Left ventricle myocardium superior (tissue), 1 donor: ENCODE measurements at regions not wholly inside any gene's neighbourhood (a gene's known extent, or its start where the extent isn't known, plus 50 kb on each side); places are given as distances from the start of the nearest gene placed in this dataset.

Source experiments
- ATAC-seq: fragments of 200-7000 bp; cut with Tn5 transposase; one replicate; pipeline ENCODE4 v1.9.1; 2020; ENCODE audit warnings: mild to moderate bottlenecking, moderate library complexity
- DNase-seq: peaks from one replicate; pipeline ENCODE4 v3.0.0-alpha.2; 2020
- intact Hi-C: fragments of 100-400 bp; cut with micrococcal nuclease; formaldehyde crosslinking; loops from one replicate; pipeline ENCODE4 v1.11.0; 2022
- donor health status: DM: no; HTN: yes; CAD: no; lungs with severe emphysema.

DNA sequence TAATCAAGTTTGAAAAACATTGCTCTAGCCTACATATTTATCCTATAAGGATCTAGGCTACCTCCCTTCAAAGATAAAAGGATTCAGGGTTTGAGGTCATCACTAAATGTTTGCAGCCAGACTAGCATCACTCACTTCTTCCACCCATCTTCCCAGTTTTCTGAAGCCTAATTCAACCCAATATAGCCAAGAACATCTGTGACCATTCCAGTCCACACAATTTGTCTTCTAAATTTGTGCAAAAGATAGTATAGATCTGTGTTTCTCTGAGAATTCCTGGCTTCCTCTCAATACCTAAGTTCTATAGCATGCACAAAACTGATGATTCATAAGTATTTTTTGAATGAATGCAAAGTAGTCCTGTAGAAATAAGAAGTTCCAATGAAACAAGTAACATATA, 103.0 kb upstream of the CDK1 start:
- ATAC-seq (no peak), DNase-seq (no peak)
- intact Hi-C loops, result no loop called here

DNA sequence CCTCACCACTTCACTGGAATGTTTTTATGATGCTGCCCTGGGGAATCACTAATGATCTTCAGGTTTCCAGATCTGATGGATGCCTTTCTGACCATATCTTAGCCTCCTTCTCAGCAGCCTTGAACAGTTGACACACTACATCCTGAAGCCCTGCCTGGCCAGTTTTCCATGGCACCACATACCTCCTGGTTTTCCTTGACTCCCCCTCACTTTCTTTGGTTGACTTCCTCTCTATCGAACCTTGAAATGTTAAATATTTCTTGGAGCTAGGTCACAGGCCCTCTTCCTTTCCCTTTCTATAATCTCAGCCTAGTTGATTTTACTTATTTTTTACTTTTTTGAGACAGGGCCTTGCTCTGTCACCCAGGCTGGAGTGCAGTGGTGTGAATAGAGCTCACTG, 108.8 kb upstream of the CDK1 start:
- ATAC-seq (no peak), DNase-seq (no peak)
- intact Hi-C loops, result no loop called here

DNA sequence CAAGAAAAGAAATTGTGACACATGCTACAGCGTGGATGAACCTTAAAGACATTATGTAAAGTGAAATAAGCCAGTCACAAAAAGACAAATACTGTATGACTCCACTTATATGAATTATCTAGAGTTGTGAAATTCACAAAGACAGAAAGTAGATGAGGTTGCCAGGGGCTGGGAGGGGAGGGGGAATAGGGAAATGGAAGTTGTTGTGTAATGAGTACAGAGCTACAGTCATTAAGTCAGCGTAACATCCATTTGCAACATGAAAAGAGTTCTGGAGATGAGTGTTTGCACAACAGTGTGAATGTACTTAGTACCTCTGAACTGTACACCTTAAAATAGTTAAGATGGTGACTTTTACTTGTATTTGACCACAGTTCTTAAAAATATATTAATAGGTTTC, 112.1 kb upstream of the CDK1 start:
- intact Hi-C loops, result no loop called here
- ATAC-seq, result no peak

DNA sequence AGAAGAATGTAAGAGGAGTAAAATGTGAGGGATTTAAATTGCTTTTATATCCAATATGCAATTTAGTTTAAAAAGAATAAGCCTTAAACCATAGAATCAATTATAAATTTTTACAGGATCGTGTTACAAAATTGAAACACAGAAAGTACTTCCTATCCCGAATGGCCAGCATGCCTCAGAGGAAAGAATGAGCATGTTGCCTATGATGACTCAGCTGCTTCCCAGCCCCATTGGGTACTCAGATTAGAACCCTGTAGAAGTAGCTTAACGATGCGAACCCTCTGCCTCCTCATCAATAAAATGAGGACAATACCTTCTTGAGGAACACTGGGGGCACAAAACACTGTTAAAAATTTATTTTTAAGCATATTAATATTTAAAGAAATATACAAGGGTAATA, 113.4 kb upstream of the CDK1 start:
- intact Hi-C loops, result no loop called here
- DNase-seq (no peak), ATAC-seq (no peak)

More for the DNA sequence above, 112.1 kb upstream of the CDK1 start:
- DNase-seq, result no peak

DNA sequence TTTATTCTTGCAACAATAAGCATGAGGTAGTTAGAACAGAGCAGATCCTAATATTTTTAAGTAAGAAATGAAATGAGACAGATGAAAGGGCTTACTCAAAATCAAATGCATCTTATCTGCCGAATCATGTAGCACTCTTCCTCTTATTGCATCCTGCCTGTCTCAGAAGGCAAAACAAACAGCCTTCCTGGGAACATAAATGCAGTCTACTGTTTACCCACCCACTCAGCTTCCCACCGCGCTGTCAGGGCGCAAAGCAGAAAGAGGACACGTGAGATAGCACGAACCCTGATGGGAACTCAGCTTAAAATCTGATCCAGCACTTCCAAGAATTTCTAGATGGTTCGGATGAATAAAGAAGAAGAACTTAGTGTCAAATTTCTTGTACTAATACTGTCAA, 114.4 kb upstream of the CDK1 start:
- ATAC-seq (no peak), DNase-seq (no peak)
- intact Hi-C loops, result no loop called here

DNA sequence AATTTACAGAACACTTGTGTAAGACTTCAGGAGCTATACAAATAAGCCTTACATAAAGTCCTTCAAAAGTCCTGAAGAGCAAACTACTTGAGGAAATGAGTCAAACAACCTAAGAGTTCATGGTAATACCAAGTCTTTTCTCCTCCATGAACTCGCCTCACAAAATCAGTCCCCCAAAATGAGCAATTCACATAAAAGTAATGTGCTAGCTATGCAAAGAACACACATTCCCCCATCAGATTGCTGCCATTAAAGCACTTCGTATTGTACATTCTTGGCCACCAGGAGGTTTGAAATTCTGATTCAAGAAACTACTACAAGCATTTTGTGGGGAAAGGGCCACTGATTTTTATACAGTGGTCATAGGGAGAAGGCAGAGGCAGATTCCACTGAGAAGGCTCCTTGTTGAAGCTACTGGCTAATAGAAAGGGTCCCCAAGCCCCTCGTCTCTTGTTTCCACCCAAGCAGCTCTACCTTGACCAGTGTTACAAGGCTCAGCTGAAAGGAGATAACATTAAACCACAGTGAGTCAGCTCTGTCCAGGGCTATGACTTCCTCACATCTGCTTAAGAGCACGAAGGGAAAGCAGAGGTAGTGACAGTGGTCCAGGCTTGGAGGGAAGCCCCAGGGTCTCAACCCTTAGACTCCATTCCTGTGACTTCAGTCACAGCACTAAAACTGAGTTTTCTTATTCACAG, 115.2 kb upstream of the CDK1 start:
- ATAC-seq (no peak), DNase-seq (no peak)
- intact Hi-C loops, result no loop called here

DNA sequence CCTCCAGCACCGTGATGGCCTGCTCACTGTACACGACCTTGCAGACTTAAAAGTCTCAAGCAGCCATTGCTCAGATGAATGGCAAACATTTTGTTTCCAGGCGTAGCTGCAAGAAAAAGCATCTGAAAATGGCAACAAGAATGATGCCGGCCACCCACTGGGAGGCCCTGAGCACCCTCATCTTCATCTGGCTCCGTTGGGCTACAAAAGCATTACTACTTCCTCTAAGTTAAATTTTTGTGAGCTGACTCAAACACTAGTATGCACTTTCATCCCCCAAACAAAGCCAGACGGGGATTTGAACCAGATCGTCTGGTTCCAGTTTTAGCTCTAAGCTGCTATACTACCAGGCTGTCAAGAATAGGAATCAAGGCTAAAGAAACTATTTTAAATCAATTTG, 116.6 kb upstream of the CDK1 start:
- intact Hi-C loops, result no loop called here
- ATAC-seq (no peak), DNase-seq (no peak)

DNA sequence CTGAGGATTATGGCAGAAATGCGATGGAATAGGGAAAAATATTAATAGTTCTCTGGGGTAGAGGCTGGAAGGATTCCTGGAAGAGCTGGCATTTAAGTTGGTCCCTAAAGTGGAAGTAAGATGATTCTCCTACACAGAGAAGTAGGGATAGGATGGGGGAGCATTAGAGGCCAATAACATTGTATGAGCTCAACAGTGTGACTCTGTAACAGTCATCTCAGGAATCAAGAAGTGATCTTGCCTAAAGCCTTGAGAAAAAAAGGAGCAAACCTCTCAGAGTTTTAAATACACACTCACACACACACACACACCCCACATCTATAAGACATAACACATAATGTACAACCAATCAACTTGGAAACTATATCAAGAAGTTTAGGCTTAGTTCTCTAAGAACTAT, 117.7 kb upstream of the CDK1 start:
- no peak for DNase-seq
- ATAC-seq, result no peak
- intact Hi-C loops, result no loop called here

DNA sequence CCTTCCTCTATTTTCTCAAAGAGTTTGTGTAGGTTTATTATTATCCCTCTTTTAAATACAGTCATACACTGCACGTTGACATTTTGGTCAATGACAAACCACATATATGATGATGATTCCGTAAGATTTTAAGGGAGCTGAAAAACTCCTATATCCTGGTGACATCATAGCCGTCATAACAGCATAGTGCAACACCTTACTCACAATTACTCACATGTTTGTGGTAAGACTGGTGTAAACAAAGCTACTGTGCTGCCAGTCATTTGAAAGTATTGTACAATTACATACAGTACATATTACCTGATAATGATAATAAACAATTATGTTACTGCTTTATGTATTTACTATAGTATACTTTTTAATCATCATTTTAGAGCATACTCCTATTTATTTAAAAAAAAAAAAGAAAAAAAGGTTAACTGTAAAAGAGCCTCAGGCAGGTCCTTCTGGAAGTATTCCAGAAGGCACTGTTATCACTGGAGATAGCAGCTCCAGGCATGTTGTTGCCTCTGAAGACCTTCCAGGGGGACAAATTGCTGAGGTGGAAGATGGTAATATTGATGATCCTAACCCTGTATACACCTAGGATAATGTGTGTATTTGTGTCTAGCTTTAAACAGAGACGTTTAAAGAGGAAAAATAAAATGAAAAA, 123.3 kb upstream of the CDK1 start:
- intact Hi-C loops, result no loop called here
- DNase-seq, result no peak
- ATAC-seq, result no peak

DNA sequence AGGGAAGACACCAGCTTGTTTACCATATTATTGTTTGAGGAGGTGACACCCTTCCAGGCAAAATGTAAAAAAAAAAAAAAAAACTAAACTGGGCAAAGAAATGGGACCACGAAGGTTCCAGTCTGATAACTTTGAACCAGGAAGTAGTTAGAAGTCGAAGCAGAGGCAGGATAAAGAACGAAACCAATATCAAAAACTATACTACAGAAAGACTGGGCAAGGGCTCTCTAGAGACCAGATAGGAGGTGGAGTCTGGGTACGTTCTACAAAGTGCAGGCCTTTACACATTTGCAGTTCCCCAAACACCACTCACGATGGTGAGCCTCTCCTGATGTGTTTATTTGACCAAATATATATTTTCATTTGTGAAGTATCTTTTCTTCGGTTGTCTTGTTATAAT, 125.7 kb upstream of the CDK1 start:
- ATAC-seq, result no peak
- no peak for DNase-seq
- intact Hi-C loops, result no loop called here

DNA sequence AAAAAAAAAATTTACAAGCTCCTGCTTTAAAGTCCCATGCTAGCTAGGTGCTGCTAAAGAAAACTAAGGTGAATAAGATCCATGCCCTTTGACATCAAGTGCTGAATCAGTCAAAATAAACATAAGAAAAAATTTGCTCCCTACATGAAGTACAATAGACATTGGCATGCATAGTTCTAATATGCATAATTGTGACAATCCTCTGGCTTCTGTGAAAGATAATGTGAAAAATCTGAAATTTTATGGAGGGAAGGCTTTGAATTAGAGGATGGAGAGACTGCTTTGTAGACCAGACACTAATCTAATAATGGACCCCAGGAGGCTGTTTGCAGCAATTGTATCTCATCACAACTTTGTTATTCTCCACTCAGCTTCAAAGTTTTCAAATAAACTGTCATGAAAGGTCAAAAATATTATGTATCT, 127.9 kb upstream of the CDK1 start:
- intact Hi-C loops, result no loop called here
- no peak for ATAC-seq
- no peak for DNase-seq

DNA sequence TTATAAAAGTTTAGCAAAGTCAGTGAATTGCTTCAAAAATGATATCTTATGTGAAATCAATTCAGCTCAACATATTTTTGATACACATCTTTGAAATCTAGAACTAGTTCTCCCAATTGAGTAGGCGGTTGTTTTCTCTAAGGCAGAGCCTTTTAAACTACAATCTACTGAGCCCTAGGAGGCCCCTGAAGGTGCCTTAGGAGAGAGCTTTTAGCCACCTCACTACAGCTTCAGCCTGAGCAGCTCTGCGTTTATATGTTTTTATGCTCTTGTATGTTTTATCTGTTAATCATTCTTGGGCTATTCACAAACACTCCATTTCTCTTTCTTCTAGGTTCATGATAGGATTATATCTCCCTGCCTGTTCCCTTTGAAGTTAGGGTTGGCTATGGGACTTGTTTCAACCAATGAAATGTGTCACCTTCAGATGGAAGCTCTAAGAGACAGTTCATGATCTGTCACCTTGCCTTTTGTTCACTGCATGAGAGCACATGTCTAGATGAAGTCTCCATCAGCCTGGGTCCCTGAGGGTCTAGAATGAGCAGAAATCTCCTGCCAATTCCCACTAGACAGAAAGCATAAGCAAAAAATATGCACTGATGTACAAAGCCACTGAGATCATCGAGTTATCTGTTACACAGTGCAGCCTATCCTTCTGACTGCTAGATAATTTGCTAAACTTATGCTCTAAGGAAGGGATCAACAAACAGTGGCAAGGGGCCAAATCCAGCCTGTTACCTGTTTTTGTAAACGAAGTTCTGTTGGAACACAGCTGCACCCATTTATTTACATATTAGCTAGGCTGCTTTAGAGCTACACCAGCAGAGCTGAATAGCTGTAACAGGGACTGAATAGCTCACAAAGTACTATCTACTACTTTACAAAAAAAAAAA, 128.5 kb upstream of the CDK1 start:
- ATAC-seq, result no peak
- intact Hi-C loops, result loop anchor here (10.0 kb wide), 1 partner anchor 545 kb away; no protein-coding TSS in a partner anchor
- DNase-seq, result no peak

DNA sequence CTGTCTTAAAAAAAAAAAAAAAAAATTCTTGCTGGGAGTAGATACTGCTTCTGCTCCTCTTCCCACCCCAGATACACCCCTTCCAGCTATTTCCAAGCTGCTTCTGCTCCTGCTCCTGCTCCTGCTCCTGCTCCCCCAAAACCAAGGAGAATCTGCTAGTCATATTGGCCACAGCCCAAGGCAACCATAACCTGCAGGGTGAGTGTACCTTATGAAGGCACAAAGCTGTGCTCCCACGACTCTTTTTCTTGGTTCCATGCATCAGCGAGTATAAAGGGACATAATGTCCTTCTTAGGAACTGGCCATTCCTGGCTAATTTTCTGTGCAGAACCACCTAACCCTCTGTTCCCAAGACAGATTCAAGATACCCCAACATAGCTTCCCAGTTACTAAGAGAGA, 129.5 kb upstream of the CDK1 start:
- intact Hi-C loops, result loop anchor here (10.0 kb wide), 1 partner anchor 544 kb away; no protein-coding TSS in a partner anchor
- ATAC-seq (no peak), DNase-seq (no peak)

DNA sequence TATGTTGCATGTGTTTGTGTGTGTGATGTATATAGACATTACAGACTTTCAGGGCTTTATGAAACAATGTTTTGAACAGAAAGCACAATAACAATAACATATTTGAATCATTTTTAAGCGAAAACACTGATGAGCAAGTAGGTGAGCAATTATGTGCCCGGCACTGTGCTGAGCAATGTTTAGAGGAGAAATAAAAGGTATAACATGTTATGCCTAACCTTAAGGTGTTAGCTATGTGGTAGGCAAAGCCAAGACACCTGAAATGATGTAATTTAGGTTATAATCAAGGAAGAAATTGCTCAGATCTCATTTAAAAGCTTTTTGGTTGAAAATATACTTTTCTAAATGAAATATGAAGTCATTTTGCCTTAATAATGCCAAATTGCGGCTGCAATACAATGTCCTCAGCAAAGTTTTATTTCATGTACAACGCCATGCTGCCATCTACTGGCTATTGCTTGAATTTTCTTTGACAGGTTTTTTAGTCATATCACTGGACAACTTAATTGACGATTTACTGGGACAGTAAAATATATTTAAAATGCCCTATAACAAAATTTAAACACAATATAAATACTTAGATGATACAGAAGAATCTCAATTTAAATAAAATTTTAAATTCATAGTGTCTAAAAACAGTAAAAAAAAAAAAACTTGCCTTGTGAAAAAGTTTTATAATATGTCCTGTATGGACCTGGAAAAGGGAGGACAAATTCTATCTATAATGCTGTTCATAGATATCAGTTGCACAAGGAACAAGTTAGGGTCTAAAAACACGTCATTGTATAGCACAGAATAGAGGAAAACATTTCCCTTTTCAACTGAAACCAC, 131.1 kb upstream of the CDK1 start:
- DNase-seq (no peak), ATAC-seq (no peak)
- intact Hi-C loops, result loop anchor here (2.0 to 10.0 kb wide), 2 partner anchors 202 to 542 kb away; no protein-coding TSS in a partner anchor

DNA sequence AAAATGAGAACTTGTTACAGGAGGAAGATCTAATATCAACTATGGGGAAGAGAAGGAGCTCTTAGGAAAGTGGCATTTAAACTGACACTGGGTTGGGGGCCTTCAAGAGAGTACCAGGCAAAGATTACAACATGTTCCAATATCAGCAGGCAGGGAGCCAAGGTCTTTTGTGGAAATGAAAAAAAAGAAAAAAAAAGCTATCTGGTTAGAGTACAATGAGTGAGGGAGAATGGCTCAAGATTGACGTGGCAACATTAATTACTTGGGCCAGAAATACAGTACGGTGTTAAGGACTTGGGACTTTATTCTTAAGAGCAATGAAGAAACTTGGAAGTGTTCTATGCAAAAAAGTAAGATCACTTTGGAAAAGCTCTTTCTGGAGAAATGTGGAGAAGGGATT, 132.3 kb upstream of the CDK1 start:
- DNase-seq, result no peak
- intact Hi-C loops, result loop anchor here (2.0 to 10.0 kb wide), 2 partner anchors 201 to 541 kb away; no protein-coding TSS in a partner anchor
- ATAC-seq, result no peak

DNA sequence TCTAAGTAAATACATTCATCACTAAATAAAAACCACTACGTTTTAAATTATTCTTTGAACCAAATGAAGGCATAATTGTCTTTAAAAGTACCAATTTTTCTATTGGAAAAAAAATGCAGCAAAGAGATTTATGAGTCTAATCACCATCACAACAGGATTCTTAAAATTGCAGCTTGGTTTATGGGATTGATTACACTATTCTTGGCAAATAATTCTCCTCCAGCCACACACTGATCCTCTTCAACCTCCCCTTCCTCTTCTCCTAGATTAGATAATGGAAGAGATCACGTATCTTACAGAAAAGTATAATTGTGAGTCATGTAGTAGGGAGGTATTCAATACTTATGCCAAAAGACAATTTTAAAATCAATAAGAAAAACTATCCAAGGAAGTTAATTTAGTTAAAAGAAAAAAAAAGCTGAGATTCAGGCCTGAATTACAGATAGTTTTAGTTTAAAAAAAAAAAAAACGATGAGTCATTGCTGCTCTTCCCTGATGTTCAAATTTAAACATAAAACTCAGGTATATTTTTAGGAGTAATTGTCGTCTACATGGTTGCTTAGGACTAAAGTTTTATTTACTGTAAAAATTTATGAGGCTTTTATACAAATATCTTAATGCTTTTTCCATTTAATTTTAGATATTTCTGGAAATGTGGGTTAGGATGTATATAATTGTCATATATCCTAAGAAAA, 133.7 kb upstream of the CDK1 start:
- DNase-seq (no peak), ATAC-seq (no peak)
- intact Hi-C loops, result loop anchor here (10.0 kb wide), 1 partner anchor 540 kb away; no protein-coding TSS in a partner anchor

DNA sequence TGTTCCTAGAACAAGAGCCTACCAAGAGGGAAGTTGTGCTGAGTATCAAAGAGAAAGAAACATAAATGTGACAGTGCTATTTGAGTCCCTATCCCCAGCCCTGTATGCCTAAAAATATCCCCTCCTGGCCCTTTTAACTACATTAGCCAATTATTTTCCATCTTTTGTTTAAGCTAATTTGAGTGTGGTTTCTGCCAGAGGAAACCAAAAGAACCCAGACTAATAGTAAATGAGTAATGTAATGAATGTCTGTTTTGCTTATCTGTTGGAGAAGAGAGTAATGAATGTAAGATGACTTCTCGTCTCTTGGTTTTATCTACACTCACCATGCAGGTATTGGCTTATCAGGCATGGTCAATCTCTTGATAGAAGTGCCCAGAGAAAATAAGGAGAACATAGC, 134.4 kb upstream of the CDK1 start:
- intact Hi-C loops, result loop anchor here (10.0 kb wide), 1 partner anchor 539 kb away; no protein-coding TSS in a partner anchor
- DNase-seq (no peak), ATAC-seq (no peak)

DNA sequence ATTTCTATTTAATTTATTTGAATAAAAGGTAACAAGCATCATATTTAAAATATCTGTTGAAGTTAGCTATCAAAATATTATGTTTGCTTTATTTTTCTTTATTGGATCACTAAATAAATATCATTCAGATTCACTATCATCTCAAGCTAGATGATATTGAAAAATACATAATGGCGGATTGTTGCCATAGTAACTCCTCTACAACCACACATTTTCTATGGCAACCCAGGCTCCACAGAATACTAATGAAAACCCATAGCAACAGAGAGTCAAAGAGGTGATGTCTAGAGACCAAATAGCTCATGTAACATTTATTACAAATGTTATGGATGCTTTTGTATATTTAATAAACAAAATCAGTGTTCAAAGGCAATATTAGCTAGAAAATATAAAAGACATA, 148.9 kb upstream of the CDK1 start:
- DNase-seq (no peak), ATAC-seq (no peak)
- intact Hi-C loops, result no loop called here
